ENCODE measurements at regions not wholly inside any gene's neighbourhood (a gene's known extent, or its start where the extent isn't known, plus 50 kb on each side); places are given as distances from the start of the nearest gene placed in this dataset.

GRCh38 chr12:31813305-31813704 lies 84.5 kb upstream of the AMN1 start:
- TF ChIP-seq EZH2 (IDR thresholded peaks at IDR 0.05; ENCODE audit: borderline replicate concordance, low read length) (no peak), CTCF (IDR thresholded peaks at IDR 0.05; ENCODE audit: low read length) (peak; percentile 20; the same call in 1 of the 2 replicates)
